Astrocyte (in vitro differentiated cells and primary cell): ENCODE measurements at regions not wholly inside any gene's neighbourhood (a gene's known extent, or its start where the extent isn't known, plus 50 kb on each side); places are given as distances from the start of the nearest gene placed in this dataset.

Experiments used
- EZH2 ChIP-seq: IDR thresholded peaks from 2 replicates; pipeline ENCODE4 v1.6.1; 2012; ENCODE audit warnings: mild to moderate bottlenecking, low read length, inconsistent platforms; ENCODE audit not compliant: insufficient read depth
- TF ChIP-seq, protein P1 (sequence below): IDR thresholded peaks from 2 replicates; pipeline ENCODE4 v1.5.1; 2011; ENCODE audit warnings: low read depth, mild to moderate bottlenecking, inconsistent platforms, low read length, moderate library complexity; ENCODE audit not compliant: insufficient read depth

DNA sequence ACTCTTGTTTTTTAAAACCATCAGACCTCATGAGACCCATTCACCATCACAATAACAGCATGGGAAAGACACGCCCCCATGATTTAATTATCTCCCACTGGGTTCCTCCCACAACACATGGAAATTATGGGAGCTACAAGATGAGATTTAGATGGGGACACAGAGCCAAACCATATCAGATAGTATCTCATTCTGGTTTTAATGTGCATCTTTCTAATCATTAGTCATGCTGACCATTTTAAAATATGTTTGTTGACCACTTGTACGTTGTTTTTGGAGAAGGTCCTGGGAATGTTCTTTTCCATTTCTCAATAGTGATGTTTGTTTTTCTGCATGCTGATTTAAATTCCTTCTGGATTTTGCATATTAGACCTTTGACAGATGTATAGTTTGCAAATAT is 119.0 kb downstream of the RTL3 start:
- TF ChIP-seq, protein P1, sequence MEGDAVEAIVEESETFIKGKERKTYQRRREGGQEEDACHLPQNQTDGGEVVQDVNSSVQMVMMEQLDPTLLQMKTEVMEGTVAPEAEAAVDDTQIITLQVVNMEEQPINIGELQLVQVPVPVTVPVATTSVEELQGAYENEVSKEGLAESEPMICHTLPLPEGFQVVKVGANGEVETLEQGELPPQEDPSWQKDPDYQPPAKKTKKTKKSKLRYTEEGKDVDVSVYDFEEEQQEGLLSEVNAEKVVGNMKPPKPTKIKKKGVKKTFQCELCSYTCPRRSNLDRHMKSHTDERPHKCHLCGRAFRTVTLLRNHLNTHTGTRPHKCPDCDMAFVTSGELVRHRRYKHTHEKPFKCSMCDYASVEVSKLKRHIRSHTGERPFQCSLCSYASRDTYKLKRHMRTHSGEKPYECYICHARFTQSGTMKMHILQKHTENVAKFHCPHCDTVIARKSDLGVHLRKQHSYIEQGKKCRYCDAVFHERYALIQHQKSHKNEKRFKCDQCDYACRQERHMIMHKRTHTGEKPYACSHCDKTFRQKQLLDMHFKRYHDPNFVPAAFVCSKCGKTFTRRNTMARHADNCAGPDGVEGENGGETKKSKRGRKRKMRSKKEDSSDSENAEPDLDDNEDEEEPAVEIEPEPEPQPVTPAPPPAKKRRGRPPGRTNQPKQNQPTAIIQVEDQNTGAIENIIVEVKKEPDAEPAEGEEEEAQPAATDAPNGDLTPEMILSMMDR: no peak
- TF ChIP-seq EZH2: no peak
